Omental fat pad (tissue), 3 donors: ENCODE measurements at regions not wholly inside any gene's neighbourhood (a gene's known extent, or its start where the extent isn't known, plus 50 kb on each side); places are given as distances from the start of the nearest gene placed in this dataset.

Source experiments
- ATAC-seq: fragments of 150-250 bp; one replicate; pipeline ENCODE4 v1.9.1; 2016; ENCODE audit warnings: mild to moderate bottlenecking, moderate library complexity; ENCODE audit not compliant: low FRiP score
- DNase-seq: peaks from one replicate; pipeline ENCODE4 v3.0.0-alpha.2; 2019; ENCODE audit warnings: low spot score
- CTCF ChIP-seq, 3 donors: fragments of 450-650 bp; IDR thresholded peaks; one replicate each; pipeline ENCODE4 v1.5.1; 2016 to 2017; ENCODE audit warnings: antibody characterized with exemption in 3 of 3, mild to moderate bottlenecking in 3 of 3, moderate library complexity in 2 of 3

- ATAC-seq (no peak), DNase-seq (no peak)
- no peak for TF ChIP-seq CTCF (IDR thresholded peaks at IDR 0.05)
Observed at GRCh38 chr14:38850664-38851063, 252.4 kb downstream of the SEC23A start.

GRCh38 chr14:38848243-38848935, 254.6 kb downstream of the SEC23A start:
- no peak for TF ChIP-seq CTCF (IDR thresholded peaks at IDR 0.05)
- no peak for DNase-seq
- ATAC-seq = no peak

- DNase-seq (no peak), ATAC-seq (no peak)
- no peak for TF ChIP-seq CTCF (IDR thresholded peaks at IDR 0.05)
Observed at GRCh38 chr14:38847161-38847560, 255.9 kb downstream of the SEC23A start.

GRCh38 chr14:38839694-38840365, 263.2 kb downstream of the SEC23A start:
- no peak for TF ChIP-seq CTCF (IDR thresholded peaks at IDR 0.05)

GRCh38 chr14:38838979-38839323, 264.1 kb downstream of the SEC23A start:
- ATAC-seq = no peak
- TF ChIP-seq CTCF (IDR thresholded peaks at IDR 0.05) = no peak
- DNase-seq = no peak

More at GRCh38 chr14:38839694-38840365, 263.2 kb downstream of the SEC23A start:
- DNase-seq = no peak
- ATAC-seq = no peak

GRCh38 chr14:38838049-38838978, 264.7 kb downstream of the SEC23A start:
- no peak for TF ChIP-seq CTCF (IDR thresholded peaks at IDR 0.05)
- DNase-seq (no peak), ATAC-seq (peak; percentile 11)
